Neural crest cell (in vitro differentiated cells): ENCODE measurements at regions not wholly inside any gene's neighbourhood (a gene's known extent, or its start where the extent isn't known, plus 50 kb on each side); places are given as distances from the start of the nearest gene placed in this dataset.
"Not testable (repeated sequence)": the region's sequence is repeated elsewhere in the genome, so short reads cannot be mapped to it uniquely, and the experiment has no call there.

Experiments used
- DNase-seq: peaks from one replicate; pipeline ENCODE4 v3.0.0; 2021; ENCODE audit warnings: low read depth, mixed read lengths, low spot score
- H3K27ac Mint-ChIP-seq: one replicate; pipeline ENCODE4 v1.8.0; 2021; ENCODE audit warnings: mild to moderate bottlenecking, mixed read lengths; ENCODE audit not compliant: unreplicated experiment
- H3K27me3 Mint-ChIP-seq: 2 replicates; pipeline ENCODE4 v1.8.0; 2021; ENCODE audit warnings: low read depth, mild to moderate bottlenecking, mixed read lengths
- H3K36me3 Mint-ChIP-seq: 2 replicates; pipeline ENCODE4 v1.8.0; 2021; ENCODE audit warnings: low read depth, mild to moderate bottlenecking, mixed read lengths
- H3K4me1 Mint-ChIP-seq: 2 replicates; pipeline ENCODE4 v1.8.0; 2021; ENCODE audit warnings: mixed read lengths
- H3K4me3 Mint-ChIP-seq: one replicate; pipeline ENCODE4 v1.8.0; 2021; ENCODE audit warnings: mild to moderate bottlenecking, mixed read lengths
- H3K9me3 Mint-ChIP-seq: 2 replicates; pipeline ENCODE4 v1.8.0; 2021; ENCODE audit warnings: mixed read lengths
- CTCF ChIP-seq: fragments of 200-600 bp; sonication (generic); conservative IDR thresholded peaks from 2 replicates; pipeline ENCODE4 v1.5.0; 2021; ENCODE audit warnings: antibody characterized with exemption, mild to moderate bottlenecking

- peaks cover 4% of the 10 kb centered on the region for H3K9me3 Mint-ChIP-seq
- no peaks in the 10 kb centered on the region for H3K27me3 Mint-ChIP-seq
- TF ChIP-seq CTCF = no peak
- peaks cover 11% of the 10 kb centered on the region for H3K4me1 Mint-ChIP-seq
- H3K27ac Mint-ChIP-seq = no peak overlapping the region
- no peak overlapping the region for H3K4me3 Mint-ChIP-seq
- no peak for DNase-seq
- H3K36me3 Mint-ChIP-seq = peaks cover 2% of the 10 kb centered on the region
These were observed 63.7 kb downstream of the MAP10 start for GRCh38 chr1:232868793-232869491.

GRCh38 chr1:232871291-232871969 is 66.2 kb downstream of the MAP10 start:
- not testable (repeated sequence) for H3K4me3 Mint-ChIP-seq, H3K27me3 Mint-ChIP-seq, H3K9me3 Mint-ChIP-seq, H3K36me3 Mint-ChIP-seq, H3K27ac Mint-ChIP-seq, DNase-seq
- H3K4me1 Mint-ChIP-seq = peaks cover 11% of the 10 kb centered on the region

GRCh38 chr1:232872284-232872683 is 67.1 kb downstream of the MAP10 start:
- peaks cover 2% of the 10 kb centered on the region for H3K36me3 Mint-ChIP-seq
- TF ChIP-seq CTCF = no peak
- DNase-seq = no peak
- H3K4me3 Mint-ChIP-seq = no peak overlapping the region
- H3K27ac Mint-ChIP-seq = no peak overlapping the region
- H3K9me3 Mint-ChIP-seq = peaks cover 4% of the 10 kb centered on the region
- H3K4me1 Mint-ChIP-seq = peaks cover 11% of the 10 kb centered on the region
- no peaks in the 10 kb centered on the region for H3K27me3 Mint-ChIP-seq

- DNase-seq = no peak
- Mint-ChIP-seq H3K4me1 (peaks cover 11% of the 10 kb centered on the region), H3K27me3 (no peaks in the 10 kb centered on the region), H3K36me3 (peaks cover 2% of the 10 kb centered on the region), H3K9me3 (peaks cover 4% of the 10 kb centered on the region), H3K4me3 (no peak overlapping the region), H3K27ac (no peak overlapping the region)
- TF ChIP-seq CTCF = no peak
These were observed 67.5 kb downstream of the MAP10 start for GRCh38 chr1:232872738-232873137.

GRCh38 chr1:232873412-232873811 is 68.2 kb downstream of the MAP10 start:
- Mint-ChIP-seq H3K4me3 (no peak overlapping the region), H3K4me1 (peaks cover 11% of the 10 kb centered on the region), H3K9me3 (peaks cover 4% of the 10 kb centered on the region), H3K27me3 (no peaks in the 10 kb centered on the region), H3K27ac (peak overlapping the region; percentile 82), H3K36me3 (peaks cover 2% of the 10 kb centered on the region)
- TF ChIP-seq CTCF = no peak
- no peak for DNase-seq

- TF ChIP-seq CTCF = no peak
- peaks cover 11% of the 10 kb centered on the region for H3K4me1 Mint-ChIP-seq
- peaks cover 2% of the 10 kb centered on the region for H3K36me3 Mint-ChIP-seq
- peaks cover 4% of the 10 kb centered on the region for H3K9me3 Mint-ChIP-seq
- H3K27ac Mint-ChIP-seq = no peak overlapping the region
- H3K4me3 Mint-ChIP-seq = no peak overlapping the region
- DNase-seq = no peak
- H3K27me3 Mint-ChIP-seq = no peaks in the 10 kb centered on the region
These were observed 68.7 kb downstream of the MAP10 start for GRCh38 chr1:232873931-232874330.
